Natural killer cell treated with Interleukin-12 subunit alpha and Interleukin-12 subunit beta and Interleukin-15 and Interleukin-18, amount 100 ng/mL, for 72 hours (primary cell): ENCODE measurements at regions not wholly inside any gene's neighbourhood (a gene's known extent, or its start where the extent isn't known, plus 50 kb on each side); places are given as distances from the start of the nearest gene placed in this dataset.

Experiments used
- ATAC-seq, 2 donors: fragments of 150-1000 bp; cut with Tn5 transposase in 1 of 2; sonication (Bioruptor Pico), chemical (Tn5 transposase) in 1 of 2; 2 replicates each; pipeline ENCODE4 v1.10.0; 2021
- DNase-seq: peaks from one replicate; pipeline ENCODE4 v3.0.0; 2022; ENCODE audit warnings: low spot score
- H3K27ac Mint-ChIP-seq, 2 donors: 1 replicate in 1 of 2; 2 replicates in 1 of 2; pipeline ENCODE4 v1.8.0; 2022; ENCODE audit warnings: mixed read lengths in 2 of 2, mild to moderate bottlenecking in 1 of 2, moderate library complexity in 1 of 2
- H3K27me3 Mint-ChIP-seq, 2 donors: 1 replicate in 1 of 2; 2 replicates in 1 of 2; pipeline ENCODE4 v1.8.0; 2022; ENCODE audit warnings: mixed read lengths in 2 of 2
- H3K36me3 Mint-ChIP-seq: one replicate; pipeline ENCODE4 v1.8.0; 2022; ENCODE audit warnings: mixed read lengths
- H3K4me1 Mint-ChIP-seq, 2 donors: 1 replicate in 1 of 2; 2 replicates in 1 of 2; pipeline ENCODE4 v1.8.0; 2022; ENCODE audit warnings: low read depth in 2 of 2, mixed read lengths in 2 of 2, mild to moderate bottlenecking in 1 of 2
- H3K4me3 Mint-ChIP-seq: one replicate; pipeline ENCODE4 v1.8.0; 2022; ENCODE audit warnings: mixed read lengths
- H3K9me3 Mint-ChIP-seq: 2 replicates; pipeline ENCODE4 v1.8.0; 2022; ENCODE audit warnings: mixed read lengths

DNA sequence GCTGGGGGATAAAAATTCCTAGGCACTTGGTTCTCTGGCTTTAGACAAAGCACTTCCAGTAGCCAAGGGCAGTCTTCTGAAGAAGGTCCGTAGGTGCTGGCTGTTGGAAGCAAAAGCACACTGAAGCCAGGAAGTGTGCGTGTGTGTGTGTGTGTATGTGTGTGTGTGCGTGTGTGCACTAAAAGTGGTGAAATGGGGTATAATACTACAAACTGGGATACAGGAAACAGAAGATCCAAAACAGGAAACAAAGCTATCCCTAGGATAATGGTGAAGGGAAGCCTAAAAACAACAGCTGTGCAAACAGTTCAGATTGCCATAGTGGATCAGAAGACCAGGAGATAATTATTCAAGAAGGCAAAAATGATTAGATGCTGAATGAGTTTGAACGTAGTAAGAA, 103.4 kb downstream of the IL20RB start:
- peaks cover 23 to 30% of the 10 kb centered on the region in 2 donors for H3K27me3 Mint-ChIP-seq
- no peaks in the 10 kb centered on the region for H3K36me3 Mint-ChIP-seq
- DNase-seq, result no peak
- no peaks in the 10 kb centered on the region for H3K9me3 Mint-ChIP-seq
- H3K4me3 Mint-ChIP-seq, result no peak overlapping the region
- no peaks in the 10 kb centered on the region for H3K4me1 Mint-ChIP-seq
- no peak overlapping the region for H3K27ac Mint-ChIP-seq
- no peak for ATAC-seq

DNA sequence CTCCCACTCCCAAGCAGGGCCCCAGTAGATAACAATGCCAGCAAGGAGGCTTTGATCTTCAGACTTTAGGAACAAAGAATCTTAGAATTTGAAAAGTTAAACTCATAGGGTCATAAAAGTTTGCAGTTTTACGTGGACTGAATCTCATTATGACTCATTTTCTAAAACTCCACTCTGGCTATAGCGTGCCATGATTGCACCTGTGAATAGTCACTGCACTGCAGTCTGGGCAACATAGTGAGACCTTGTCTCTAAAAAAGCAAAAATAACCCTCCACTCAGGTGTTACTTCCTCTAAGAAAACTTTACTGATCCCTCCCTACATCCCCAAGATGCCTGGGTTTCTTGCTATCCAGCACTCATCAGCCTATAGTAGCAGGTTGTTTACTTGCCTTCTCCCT, 104.5 kb downstream of the IL20RB start:
- Mint-ChIP-seq H3K27me3 (peaks cover 16 to 28% of the 10 kb centered on the region in 2 donors), H3K4me1 (no peaks in the 10 kb centered on the region), H3K4me3 (no peak overlapping the region), H3K27ac (no peak overlapping the region), H3K36me3 (no peaks in the 10 kb centered on the region), H3K9me3 (no peaks in the 10 kb centered on the region)
- DNase-seq (no peak), ATAC-seq (peak in 1 of 2 donors; percentile 39)

GRCh38 chr3:137065381-137065780, 107.6 kb downstream of the IL20RB start:
- H3K9me3 Mint-ChIP-seq, result no peaks in the 10 kb centered on the region
- ATAC-seq, result no peak
- H3K36me3 Mint-ChIP-seq, result no peaks in the 10 kb centered on the region
- peaks cover 20 to 27% of the 10 kb centered on the region in 2 donors for H3K27me3 Mint-ChIP-seq
- no peak overlapping the region for H3K4me3 Mint-ChIP-seq
- no peak overlapping the region for H3K27ac Mint-ChIP-seq
- DNase-seq, result no peak
- no peaks in the 10 kb centered on the region for H3K4me1 Mint-ChIP-seq

DNA sequence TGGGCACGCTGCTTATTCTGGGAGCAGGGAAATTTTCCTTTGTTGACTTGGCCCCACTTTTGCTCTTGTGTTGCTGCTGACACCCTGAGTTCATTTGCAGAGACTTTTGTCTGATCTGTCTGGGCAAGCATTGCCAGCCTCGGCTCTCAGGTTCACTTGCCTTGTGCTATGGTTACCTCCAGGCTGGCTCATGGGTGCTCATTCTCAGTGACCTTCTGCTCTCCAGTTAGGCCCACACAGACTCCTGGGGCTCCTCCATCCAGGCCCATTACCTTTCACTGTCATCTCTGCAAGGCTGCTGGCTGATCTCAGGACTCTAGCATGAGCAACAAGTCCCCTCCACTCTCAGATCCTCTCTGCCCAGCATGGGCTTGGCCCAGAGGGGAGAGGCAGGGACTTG, 108.3 kb downstream of the IL20RB start:
- H3K9me3 Mint-ChIP-seq, result no peaks in the 10 kb centered on the region
- ATAC-seq (peak in 1 of 2 donors; percentile 43), DNase-seq (no peak)
- H3K27me3 Mint-ChIP-seq, result peaks cover 18 to 25% of the 10 kb centered on the region in 2 donors
- H3K27ac Mint-ChIP-seq, result no peak overlapping the region
- no peaks in the 10 kb centered on the region for H3K4me1 Mint-ChIP-seq
- no peak overlapping the region for H3K4me3 Mint-ChIP-seq
- no peaks in the 10 kb centered on the region for H3K36me3 Mint-ChIP-seq

DNA sequence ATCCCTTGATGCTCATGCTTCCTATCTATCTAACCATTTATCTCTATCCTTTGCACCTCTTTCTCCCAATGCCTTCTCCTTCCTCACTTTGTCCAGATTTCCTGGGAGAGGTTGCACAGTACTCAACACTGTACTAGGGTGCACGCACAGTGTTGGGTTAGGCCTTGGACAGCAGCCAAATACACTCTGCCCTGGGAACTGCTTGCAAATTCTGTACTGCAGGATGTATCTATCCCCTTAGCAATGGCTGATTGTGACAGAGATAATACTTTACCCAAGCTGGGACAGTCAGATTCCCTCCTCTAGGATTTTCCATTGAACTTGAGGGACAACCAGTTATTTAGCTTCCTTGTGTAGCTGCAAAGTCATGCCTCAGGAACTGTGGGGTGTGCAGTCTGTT, 113.3 kb downstream of the IL20RB start:
- Mint-ChIP-seq H3K9me3 (no peaks in the 10 kb centered on the region), H3K36me3 (no peaks in the 10 kb centered on the region), H3K4me3 (no peak overlapping the region), H3K27me3 (peaks cover 22 to 23% of the 10 kb centered on the region in 2 donors), H3K4me1 (peaks cover 0 to 4% of the 10 kb centered on the region in 2 donors), H3K27ac (no peak overlapping the region)
- ATAC-seq (no peak), DNase-seq (no peak)

DNA sequence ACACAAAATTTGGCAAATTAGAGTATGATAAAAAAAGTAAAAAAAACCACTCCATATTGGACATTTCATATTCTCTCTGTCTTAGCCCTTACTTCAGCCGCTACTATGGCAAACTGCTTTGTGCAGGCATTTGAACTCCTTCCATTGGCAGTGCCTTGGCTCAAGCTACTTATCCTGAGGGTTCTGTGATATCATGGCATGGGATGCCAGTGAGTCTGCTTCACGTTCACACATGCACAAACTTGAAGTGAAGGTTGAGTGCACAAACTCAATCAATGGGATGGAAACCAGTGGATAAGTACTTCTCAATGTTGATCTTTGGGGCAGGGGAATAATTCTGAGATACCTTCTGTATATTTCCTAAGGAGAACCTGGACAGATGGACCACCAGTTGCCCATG, 117.2 kb downstream of the IL20RB start:
- no peak overlapping the region for H3K27ac Mint-ChIP-seq
- H3K9me3 Mint-ChIP-seq, result no peaks in the 10 kb centered on the region
- H3K4me3 Mint-ChIP-seq, result no peak overlapping the region
- ATAC-seq, result no peak
- peaks cover 0 to 4% of the 10 kb centered on the region in 2 donors for H3K4me1 Mint-ChIP-seq
- H3K36me3 Mint-ChIP-seq, result no peaks in the 10 kb centered on the region
- peaks cover 25 to 35% of the 10 kb centered on the region in 2 donors for H3K27me3 Mint-ChIP-seq
- DNase-seq, result no peak

GRCh38 chr3:137078040-137078439, 120.3 kb downstream of the IL20RB start:
- Mint-ChIP-seq H3K27me3 (peaks cover 21 to 40% of the 10 kb centered on the region in 2 donors), H3K9me3 (no peaks in the 10 kb centered on the region), H3K4me1 (peaks cover 0 to 2% of the 10 kb centered on the region in 2 donors), H3K4me3 (no peak overlapping the region), H3K27ac (no peak overlapping the region), H3K36me3 (no peaks in the 10 kb centered on the region)
- ATAC-seq, result no peak
- DNase-seq, result no peak

DNA sequence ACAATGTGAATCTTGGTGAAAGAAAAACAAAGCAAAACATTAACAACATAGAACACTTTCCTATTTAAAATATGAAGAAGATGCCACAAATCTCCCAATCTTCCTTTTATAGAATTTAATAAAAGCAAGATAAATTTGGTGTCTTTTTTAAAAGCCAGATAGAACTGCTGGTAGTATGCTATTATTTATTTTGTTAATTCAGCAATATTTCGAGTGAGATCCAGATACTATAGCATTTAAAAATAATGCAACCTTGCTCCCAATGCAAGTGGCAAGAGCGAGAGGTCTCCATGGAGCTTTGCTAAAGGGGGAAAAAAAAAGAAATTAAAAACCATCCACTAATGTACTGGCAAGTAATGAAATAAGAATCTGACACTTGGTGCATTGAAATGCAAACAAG, 121.8 kb downstream of the IL20RB start:
- Mint-ChIP-seq H3K4me1 (no peaks in the 10 kb centered on the region), H3K27me3 (peaks cover 30 to 55% of the 10 kb centered on the region in 2 donors), H3K4me3 (no peak overlapping the region), H3K9me3 (no peaks in the 10 kb centered on the region), H3K27ac (no peak overlapping the region), H3K36me3 (no peaks in the 10 kb centered on the region)
- DNase-seq (no peak), ATAC-seq (no peak)

DNA sequence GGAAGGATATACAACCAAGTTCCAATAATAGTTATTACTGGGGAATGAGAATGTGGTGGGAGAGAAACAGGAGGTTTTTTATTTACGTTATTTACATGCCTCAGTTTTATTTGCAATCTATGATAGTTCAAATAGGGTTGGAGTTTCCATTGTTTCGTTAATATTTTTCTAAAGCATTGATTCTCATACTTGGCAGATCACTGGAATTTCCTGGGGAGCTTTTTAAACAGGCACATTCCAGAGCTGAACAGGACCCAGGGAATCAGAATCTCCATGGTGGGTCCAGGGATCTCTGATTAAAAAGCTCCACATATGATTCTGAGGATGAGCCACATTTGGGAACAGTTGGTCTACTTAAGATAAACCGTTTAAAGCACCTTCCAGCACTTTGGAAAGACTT, 123.9 kb downstream of the IL20RB start:
- H3K36me3 Mint-ChIP-seq, result no peaks in the 10 kb centered on the region
- no peak overlapping the region for H3K4me3 Mint-ChIP-seq
- no peaks in the 10 kb centered on the region for H3K9me3 Mint-ChIP-seq
- H3K4me1 Mint-ChIP-seq, result no peaks in the 10 kb centered on the region
- H3K27ac Mint-ChIP-seq, result no peak overlapping the region
- ATAC-seq (no peak), DNase-seq (no peak)
- H3K27me3 Mint-ChIP-seq, result peaks cover 27 to 52% of the 10 kb centered on the region in 2 donors

DNA sequence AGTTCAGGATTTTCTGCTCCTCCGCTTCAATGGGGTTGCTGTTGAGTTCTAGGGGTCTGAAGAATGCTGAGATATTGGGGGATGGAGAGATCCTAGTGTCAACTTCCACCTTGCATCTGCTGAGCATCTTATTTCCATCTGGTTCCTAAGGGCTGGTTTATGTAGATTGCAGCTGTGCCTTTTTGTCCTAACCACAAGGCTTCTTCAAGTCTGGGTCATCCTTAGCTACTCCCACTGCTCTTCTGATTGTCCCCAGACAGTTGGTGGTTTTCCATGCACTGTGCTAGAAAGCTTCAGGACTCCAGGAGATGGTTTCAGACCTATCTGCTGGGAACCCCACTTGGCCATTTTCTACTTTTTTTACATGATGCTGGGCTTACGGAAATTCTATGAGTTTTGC, 125.0 kb downstream of the IL20RB start:
- Mint-ChIP-seq H3K27ac (no peak overlapping the region), H3K27me3 (peaks cover 21 to 51% of the 10 kb centered on the region in 2 donors)

GRCh38 chr3:137083332-137083731, 125.5 kb downstream of the IL20RB start:
- no peak for DNase-seq

More for the DNA sequence above, 125.0 kb downstream of the IL20RB start:
- DNase-seq (no peak), ATAC-seq (peak in 1 of 2 donors; percentile 33)
- Mint-ChIP-seq H3K4me1 (no peaks in the 10 kb centered on the region), H3K4me3 (no peak overlapping the region), H3K9me3 (no peaks in the 10 kb centered on the region), H3K36me3 (no peaks in the 10 kb centered on the region)

GRCh38 chr3:137084586-137084985, 126.8 kb downstream of the IL20RB start:
- H3K4me3 Mint-ChIP-seq, result no peak overlapping the region
- H3K36me3 Mint-ChIP-seq, result no peaks in the 10 kb centered on the region
- no peaks in the 10 kb centered on the region for H3K4me1 Mint-ChIP-seq
- DNase-seq (no peak), ATAC-seq (no peak)
- H3K27ac Mint-ChIP-seq, result no peak overlapping the region
- no peaks in the 10 kb centered on the region for H3K9me3 Mint-ChIP-seq
- peaks cover 23 to 56% of the 10 kb centered on the region in 2 donors for H3K27me3 Mint-ChIP-seq

More at GRCh38 chr3:137083332-137083731, 125.5 kb downstream of the IL20RB start:
- H3K9me3 Mint-ChIP-seq, result no peaks in the 10 kb centered on the region
- H3K27ac Mint-ChIP-seq, result no peak overlapping the region
- no peak for ATAC-seq
- H3K4me3 Mint-ChIP-seq, result no peak overlapping the region
- peaks cover 22 to 48% of the 10 kb centered on the region in 2 donors for H3K27me3 Mint-ChIP-seq
- no peaks in the 10 kb centered on the region for H3K36me3 Mint-ChIP-seq
- no peaks in the 10 kb centered on the region for H3K4me1 Mint-ChIP-seq

- H3K36me3 Mint-ChIP-seq, result no peaks in the 10 kb centered on the region
- no peaks in the 10 kb centered on the region for H3K9me3 Mint-ChIP-seq
- DNase-seq (no peak), ATAC-seq (no peak)
- no peak overlapping the region for H3K4me3 Mint-ChIP-seq
- no peaks in the 10 kb centered on the region for H3K4me1 Mint-ChIP-seq
- peaks cover 22 to 26% of the 10 kb centered on the region in 2 donors for H3K27me3 Mint-ChIP-seq
- H3K27ac Mint-ChIP-seq, result no peak overlapping the region
These were observed 139.6 kb downstream of the IL20RB start for GRCh38 chr3:137097386-137097785.

DNA sequence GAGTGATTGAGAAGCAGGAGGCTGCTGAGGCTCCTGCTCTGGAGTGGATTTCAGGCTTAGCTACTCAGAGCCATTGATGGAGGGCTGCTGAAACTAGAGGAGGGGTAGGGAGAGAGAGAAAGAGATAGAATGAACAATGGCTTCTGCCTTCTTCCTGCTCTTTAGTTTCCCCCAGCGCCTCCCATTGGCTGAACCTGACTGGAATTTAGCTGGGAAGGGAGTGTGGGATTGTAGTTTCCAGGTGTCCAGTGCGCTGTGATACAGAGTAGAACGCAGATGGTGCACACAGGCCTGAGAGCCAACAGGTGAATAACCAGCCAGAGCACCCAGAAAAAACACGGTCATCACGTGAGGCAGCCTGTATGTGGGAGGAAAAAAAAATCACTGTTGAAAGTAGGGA, 140.1 kb downstream of the IL20RB start:
- Mint-ChIP-seq H3K36me3 (no peaks in the 10 kb centered on the region), H3K9me3 (no peaks in the 10 kb centered on the region), H3K4me3 (no peak overlapping the region), H3K4me1 (no peaks in the 10 kb centered on the region), H3K27ac (no peak overlapping the region), H3K27me3 (peaks cover 20 to 25% of the 10 kb centered on the region in 2 donors)
- no peak for DNase-seq
- ATAC-seq, result no peak
